ENCODE measurements at regions not wholly inside any gene's neighbourhood (a gene's known extent, or its start where the extent isn't known, plus 50 kb on each side); places are given as distances from the start of the nearest gene placed in this dataset.

GRCh38 chr4:14671146-14671545, 331.1 kb upstream of the CPEB2 start:
- FAIRE-seq, result no peak
- Histone ChIP-seq H3K4me3 (ENCODE audit: low read length in 3 of 3) (no peak overlapping the region), H3K9me3 (ENCODE audit: control insufficient read depth in 2 of 3, insufficient read depth in 1 of 3, low read length in 3 of 3) (peaks cover 0 to 2% (median 2%) of the 10 kb centered on the region in 3 donors), H3K4me1 (ENCODE audit: control insufficient read depth in 2 of 3, insufficient read depth in 2 of 3, low read depth in 1 of 3, low read length in 3 of 3) (no peaks in the 10 kb centered on the region), H3K36me3 (ENCODE audit: control insufficient read depth in 2 of 3, insufficient read depth in 3 of 3, low read length in 3 of 3) (no peaks in the 10 kb centered on the region), H3K27ac (ENCODE audit: low read depth in 2 of 2, low read length in 2 of 2) (no peak overlapping the region), H3K27me3 (ENCODE audit: control insufficient read depth, insufficient read depth, low read length) (no peaks in the 10 kb centered on the region), H3K9ac (ENCODE audit: low read length in 3 of 3) (no peak overlapping the region)
- TF ChIP-seq CTCF (IDR thresholded peaks at IDR 0.05; ENCODE audit: borderline replicate concordance, extremely low read depth, insufficient read depth), result no peak
- no peak for DNase-seq
- intact Hi-C loops (cut with DNase I), result no loop called here

GRCh38 chr4:14675279-14675985, 326.8 kb upstream of the CPEB2 start:
- Histone ChIP-seq H3K4me1 (ENCODE audit: control insufficient read depth in 2 of 3, insufficient read depth in 2 of 3, low read depth in 1 of 3, low read length in 3 of 3) (no peaks in the 10 kb centered on the region), H3K27ac (ENCODE audit: low read depth in 2 of 2, low read length in 2 of 2) (no peak overlapping the region), H3K4me3 (ENCODE audit: low read length in 3 of 3) (no peak overlapping the region), H3K9ac (ENCODE audit: low read length in 3 of 3) (no peak overlapping the region), H3K27me3 (ENCODE audit: control insufficient read depth, insufficient read depth, low read length) (no peaks in the 10 kb centered on the region), H3K9me3 (ENCODE audit: control insufficient read depth in 2 of 3, insufficient read depth in 1 of 3, low read length in 3 of 3) (no peaks in the 10 kb centered on the region), H3K36me3 (ENCODE audit: control insufficient read depth in 2 of 3, insufficient read depth in 3 of 3, low read length in 3 of 3) (no peaks in the 10 kb centered on the region)
- DNase-seq (no peak), FAIRE-seq (no peak)
- no peak for TF ChIP-seq CTCF (IDR thresholded peaks at IDR 0.05; ENCODE audit: borderline replicate concordance, extremely low read depth, insufficient read depth)
- intact Hi-C loops (cut with DNase I), result no loop called here

- no peaks in the 10 kb centered on the region for H3K27me3 ChIP-seq (ENCODE audit: control insufficient read depth, insufficient read depth, low read length)
- no peak overlapping the region for H3K4me3 ChIP-seq (ENCODE audit: low read length in 3 of 3)
- H3K36me3 ChIP-seq (ENCODE audit: control insufficient read depth in 2 of 3, insufficient read depth in 3 of 3, low read length in 3 of 3), result no peaks in the 10 kb centered on the region
- TF ChIP-seq CTCF (IDR thresholded peaks at IDR 0.05; ENCODE audit: borderline replicate concordance, extremely low read depth, insufficient read depth), result no peak
- no peak overlapping the region for H3K9ac ChIP-seq (ENCODE audit: low read length in 3 of 3)
- intact Hi-C loops (cut with DNase I), result no loop called here
- FAIRE-seq, result no peak
- no peaks in the 10 kb centered on the region for H3K4me1 ChIP-seq (ENCODE audit: control insufficient read depth in 2 of 3, insufficient read depth in 2 of 3, low read depth in 1 of 3, low read length in 3 of 3)
- no peaks in the 10 kb centered on the region for H3K9me3 ChIP-seq (ENCODE audit: control insufficient read depth in 2 of 3, insufficient read depth in 1 of 3, low read length in 3 of 3)
- no peak for DNase-seq
- H3K27ac ChIP-seq (ENCODE audit: low read depth in 2 of 2, low read length in 2 of 2), result no peak overlapping the region
These were observed 322.4 kb upstream of the CPEB2 start for GRCh38 chr4:14679906-14680305.

GRCh38 chr4:14681330-14681729, 321.0 kb upstream of the CPEB2 start:
- Histone ChIP-seq H3K27me3 (ENCODE audit: control insufficient read depth, insufficient read depth, low read length) (no peaks in the 10 kb centered on the region), H3K36me3 (ENCODE audit: control insufficient read depth in 2 of 3, insufficient read depth in 3 of 3, low read length in 3 of 3) (no peaks in the 10 kb centered on the region), H3K4me1 (ENCODE audit: control insufficient read depth in 2 of 3, insufficient read depth in 2 of 3, low read depth in 1 of 3, low read length in 3 of 3) (no peaks in the 10 kb centered on the region), H3K27ac (ENCODE audit: low read depth in 2 of 2, low read length in 2 of 2) (no peak overlapping the region), H3K4me3 (ENCODE audit: low read length in 3 of 3) (no peak overlapping the region), H3K9ac (ENCODE audit: low read length in 3 of 3) (no peak overlapping the region), H3K9me3 (ENCODE audit: control insufficient read depth in 2 of 3, insufficient read depth in 1 of 3, low read length in 3 of 3) (no peaks in the 10 kb centered on the region)
- no peak for FAIRE-seq
- no peak for TF ChIP-seq CTCF (IDR thresholded peaks at IDR 0.05; ENCODE audit: borderline replicate concordance, extremely low read depth, insufficient read depth)
- DNase-seq, result no peak
- intact Hi-C loops (cut with DNase I), result no loop called here
